ENCODE measurements at regions not wholly inside any gene's neighbourhood (a gene's known extent, or its start where the extent isn't known, plus 50 kb on each side); places are given as distances from the start of the nearest gene placed in this dataset.

GRCh38 chr3:180175572-180175971, 138.8 kb upstream of the PEX5L start:
- Histone ChIP-seq H3K27me3 (ENCODE audit: control insufficient read depth in 2 of 2, insufficient read depth in 2 of 2, low read length in 2 of 2) (no peaks in the 10 kb centered on the region), H3K9me3 (replicated peaks; ENCODE audit: control insufficient read depth, insufficient read depth, low read depth, low read length) (no peaks in the 10 kb centered on the region), H3K36me3 (ENCODE audit: control insufficient read depth, insufficient read depth, low read length) (no peaks in the 10 kb centered on the region), H3K27ac (ENCODE audit: extremely low read depth, low read depth, low read length) (no peak overlapping the region), H3K9me1 (ENCODE audit: control insufficient read depth, insufficient read depth, low read length) (no peaks in the 10 kb centered on the region), H2AFZ (ENCODE audit: low read depth, low read length) (no peak overlapping the region), H3K79me2 (ENCODE audit: control insufficient read depth, insufficient read depth, low read length) (no peaks in the 10 kb centered on the region), H3K4me3 (no peak overlapping the region), H3K4me2 (ENCODE audit: insufficient read depth, low read length) (no peak overlapping the region), H3K9ac (ENCODE audit: insufficient read depth in 1 of 2, low read depth in 2 of 2, low read length in 2 of 2) (no peak overlapping the region), H3K4me1 (replicated peaks in 1 of 2; ENCODE audit: control insufficient read depth in 2 of 2, insufficient read depth in 2 of 2, low read length in 2 of 2) (no peaks in the 10 kb centered on the region), H4K20me1 (replicated peaks; ENCODE audit: control insufficient read depth, insufficient read depth, low read length) (no peaks in the 10 kb centered on the region)
- intact Hi-C loops (cut with micrococcal nuclease) = no loop called here
- FAIRE-seq (no peak), DNase-seq (ENCODE audit: extremely low read depth in 1 of 4, low spot score in 3 of 4) (no peak), ATAC-seq (no peak)
- POLR2A ChIA-PET = no interaction called here
- BruUV-seq (replicated peaks) = no TSS peak
- 6% methylated on average over 1 of the region's 1 CpG for WGBS (ENCODE audit: insufficient coverage, low coverage, missing lambda C conversion rate)
- CTCF ChIA-PET (ENCODE audit: low intra/inter-chr PET ratio) = no interaction called here
- in situ Hi-C loops (cut with MboI) = no loop called here
- no peak for TF ChIP-seq ZNF395 (CRISPR knock-in tag; IDR thresholded peaks at IDR 0.05)
- no peak for TF ChIP-seq E2F6 (IDR thresholded peaks at IDR 0.05; ENCODE audit: borderline replicate concordance in 1 of 2, extremely low read depth in 1 of 2, insufficient read depth in 1 of 2, insufficient read length in 1 of 2, low read depth in 1 of 2, low read length in 1 of 2, poor library complexity in 1 of 2, severe bottlenecking in 1 of 2)
- TF ChIP-seq ZNF318 (IDR thresholded peaks at IDR 0.05; ENCODE audit: borderline replicate concordance in 1 of 2, low read depth in 1 of 2) = no peak
- TF ChIP-seq CREB3L1 (IDR thresholded peaks at IDR 0.05; ENCODE audit: borderline replicate concordance, low read depth) = no peak
